Trophoblast cell (in vitro differentiated cells and primary cell): ENCODE measurements at regions not wholly inside any gene's neighbourhood (a gene's known extent, or its start where the extent isn't known, plus 50 kb on each side); places are given as distances from the start of the nearest gene placed in this dataset.
"Not testable (repeated sequence)": the region's sequence is repeated elsewhere in the genome, so short reads cannot be mapped to it uniquely, and the experiment has no call there.

ENCODE experiments used
- DNase-seq, 2 donors: peaks; one replicate each; pipeline ENCODE4 v3.0.0-alpha.2; 2016
- H2AFZ ChIP-seq: 2 replicates; pipeline ENCODE4 v1.6.1; 2013; ENCODE audit warnings: low read length, moderate library complexity, mild to moderate bottlenecking; ENCODE audit not compliant: insufficient read depth, poor library complexity
- H2AK5ac ChIP-seq: 2 replicates; pipeline ENCODE4 v1.6.1; 2013; ENCODE audit warnings: mild to moderate bottlenecking, low read length
- H2BK120ac ChIP-seq: 2 replicates; pipeline ENCODE4 v1.6.1; 2013; ENCODE audit warnings: low read length, mild to moderate bottlenecking, moderate library complexity; ENCODE audit not compliant: insufficient read depth, poor library complexity
- H2BK12ac ChIP-seq: 2 replicates; pipeline ENCODE4 v1.6.1; 2013; ENCODE audit warnings: mild to moderate bottlenecking, low read length, moderate library complexity
- H2BK5ac ChIP-seq: 2 replicates; pipeline ENCODE4 v1.6.1; 2013; ENCODE audit warnings: low read length, low read depth, moderate library complexity, mild to moderate bottlenecking; ENCODE audit not compliant: poor library complexity
- H3K14ac ChIP-seq: 2 replicates; pipeline ENCODE4 v1.6.1; 2013; ENCODE audit warnings: mild to moderate bottlenecking, low read length
- H3K18ac ChIP-seq: 2 replicates; pipeline ENCODE4 v1.6.1; 2013; ENCODE audit warnings: mild to moderate bottlenecking, low read length
- H3K23ac ChIP-seq: 2 replicates; pipeline ENCODE4 v1.6.1; 2013; ENCODE audit warnings: low read length
- H3K27ac ChIP-seq: 2 replicates; pipeline ENCODE4 v1.5.1; 2013; ENCODE audit warnings: low read depth, mild to moderate bottlenecking, inconsistent platforms, low read length, moderate library complexity
- H3K27me3 ChIP-seq: 2 replicates; pipeline ENCODE4 v1.6.1; 2013; ENCODE audit warnings: inconsistent platforms, mild to moderate bottlenecking, low read length, moderate library complexity; ENCODE audit not compliant: insufficient read depth
- H3K36me3 ChIP-seq, 2 experiments: 1 replicate in 1 of 2; 2 replicates in 1 of 2; pipeline ENCODE4 v1.6.1; 2013; ENCODE audit warnings: low read length in 2 of 2, mild to moderate bottlenecking in 2 of 2, moderate library complexity in 1 of 2; ENCODE audit not compliant: insufficient read depth in 2 of 2, control insufficient read depth in 1 of 2
- H3K4ac ChIP-seq: 2 replicates; pipeline ENCODE4 v1.6.1; 2013; ENCODE audit warnings: low read depth, mild to moderate bottlenecking, low read length, moderate library complexity
- H3K4me1 ChIP-seq, 2 experiments: 1 replicate in 1 of 2; 2 replicates in 1 of 2; pipeline ENCODE4 v1.6.1; 2013; ENCODE audit warnings: low read length in 2 of 2, mild to moderate bottlenecking in 2 of 2, moderate library complexity in 1 of 2; ENCODE audit not compliant: insufficient read depth in 2 of 2, control insufficient read depth in 1 of 2
- H3K4me2 ChIP-seq: 2 replicates; pipeline ENCODE4 v1.6.1; 2013; ENCODE audit warnings: inconsistent platforms, mild to moderate bottlenecking, low read length, moderate library complexity
- H3K4me3 ChIP-seq: 2 replicates; pipeline ENCODE4 v1.5.1; 2013; ENCODE audit warnings: mild to moderate bottlenecking, low read depth, low read length, inconsistent platforms
- H3K79me1 ChIP-seq: one replicate; pipeline ENCODE4 v1.6.1; 2013; ENCODE audit warnings: low read length
- H3K79me2 ChIP-seq: 2 replicates; pipeline ENCODE4 v1.6.1; 2013; ENCODE audit warnings: low read length, mild to moderate bottlenecking; ENCODE audit not compliant: control insufficient read depth, insufficient read depth, poor library complexity
- H3K9ac ChIP-seq: 2 replicates; pipeline ENCODE4 v1.6.1; 2013; ENCODE audit warnings: mild to moderate bottlenecking, low read length
- H3K9me3 ChIP-seq: 2 replicates; pipeline ENCODE4 v1.6.1; 2013; ENCODE audit warnings: low read depth, mild to moderate bottlenecking, control low read depth, inconsistent platforms, low read length; ENCODE audit not compliant: insufficient read depth
- H4K12ac ChIP-seq: 2 replicates; pipeline ENCODE4 v1.6.1; 2013; ENCODE audit warnings: low read depth, mild to moderate bottlenecking, low read length, moderate library complexity
- H4K8ac ChIP-seq: 2 replicates; pipeline ENCODE4 v1.6.1; 2013; ENCODE audit warnings: low read depth, mild to moderate bottlenecking, low read length, moderate library complexity
- H4K91ac ChIP-seq: one replicate; pipeline ENCODE4 v1.6.1; 2013; ENCODE audit warnings: low read depth, mild to moderate bottlenecking, low read length, moderate library complexity
- WGBS: extraction: QIAGEN DNeasy Blood & Tissue Kit; methylation state at CpG from one replicate; pipeline ENCODE4 v1.1.7; 2013; ENCODE audit warnings: missing lambda C conversion rate; ENCODE audit not compliant: insufficient read length, insufficient coverage; ENCODE audit errors: extremely low coverage; 5-methylcytosine and 5-hydroxymethylcytosine counted together

GRCh38 chrY:18936831-18937230, 163.3 kb upstream of the HSFY2 start:
- H3K9ac ChIP-seq: no peak overlapping the region
- no peak overlapping the region for H3K4me2 ChIP-seq
- H2BK120ac ChIP-seq: no peak overlapping the region
- no peak overlapping the region for H2AFZ ChIP-seq
- no peaks in the 10 kb centered on the region for H3K36me3 ChIP-seq
- no peak overlapping the region for H3K4ac ChIP-seq
- H3K23ac ChIP-seq: no peak overlapping the region
- no peak overlapping the region for H4K91ac ChIP-seq
- H3K4me1 ChIP-seq: no peaks in the 10 kb centered on the region
- no peaks in the 10 kb centered on the region for H3K79me2 ChIP-seq
- H2AK5ac ChIP-seq: no peak overlapping the region
- H2BK12ac ChIP-seq: no peak overlapping the region
- no peak overlapping the region for H3K18ac ChIP-seq
- H3K27me3 ChIP-seq: no peaks in the 10 kb centered on the region
- no peaks in the 10 kb centered on the region for H3K79me1 ChIP-seq
- H2BK5ac ChIP-seq: no peak overlapping the region
- H3K9me3 ChIP-seq: no peaks in the 10 kb centered on the region
- H3K4me3 ChIP-seq: no peak overlapping the region
- no peak overlapping the region for H3K27ac ChIP-seq
- no peak overlapping the region for H3K14ac ChIP-seq
- H4K8ac ChIP-seq: no peak overlapping the region
- no peak for DNase-seq
- H4K12ac ChIP-seq: no peak overlapping the region

DNA sequence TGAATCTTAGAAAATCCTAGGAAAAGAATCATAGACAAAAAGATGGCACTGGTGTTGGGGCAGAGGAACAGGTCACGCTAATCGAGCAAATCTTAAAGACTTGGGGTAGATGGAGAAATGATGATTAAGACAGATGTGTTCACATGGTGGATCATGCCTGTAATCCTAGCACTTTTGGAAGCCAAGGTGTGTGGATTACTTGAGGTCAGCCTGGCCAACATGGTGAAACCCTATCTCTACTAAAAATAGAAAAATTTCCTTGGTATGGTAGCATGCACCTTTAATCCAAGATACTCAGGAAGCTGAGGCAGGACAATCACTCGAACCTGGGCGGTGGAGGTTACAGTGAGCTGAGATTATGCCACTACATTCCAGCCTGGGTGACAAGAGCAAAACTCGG, 145.7 kb upstream of the HSFY2 start:
- Histone ChIP-seq H4K12ac (no peak overlapping the region), H3K27ac (no peak overlapping the region), H2AFZ (no peak overlapping the region), H3K79me2 (no peaks in the 10 kb centered on the region), H3K4me2 (no peak overlapping the region), H3K4ac (no peak overlapping the region), H2BK120ac (no peak overlapping the region), H3K9ac (no peak overlapping the region), H3K9me3 (no peaks in the 10 kb centered on the region), H2AK5ac (no peak overlapping the region), H3K79me1 (no peaks in the 10 kb centered on the region), H2BK12ac (no peak overlapping the region), H3K4me1 (no peaks in the 10 kb centered on the region), H3K4me3 (no peak overlapping the region), H4K91ac (no peak overlapping the region), H3K14ac (no peak overlapping the region), H3K23ac (no peak overlapping the region), H2BK5ac (no peak overlapping the region), H4K8ac (no peak overlapping the region), H3K36me3 (no peaks in the 10 kb centered on the region), H3K18ac (no peak overlapping the region), H3K27me3 (no peaks in the 10 kb centered on the region)
- no peak for DNase-seq
- no CpG with 5 or more reads among the region's 5 CpGs for WGBS

DNA sequence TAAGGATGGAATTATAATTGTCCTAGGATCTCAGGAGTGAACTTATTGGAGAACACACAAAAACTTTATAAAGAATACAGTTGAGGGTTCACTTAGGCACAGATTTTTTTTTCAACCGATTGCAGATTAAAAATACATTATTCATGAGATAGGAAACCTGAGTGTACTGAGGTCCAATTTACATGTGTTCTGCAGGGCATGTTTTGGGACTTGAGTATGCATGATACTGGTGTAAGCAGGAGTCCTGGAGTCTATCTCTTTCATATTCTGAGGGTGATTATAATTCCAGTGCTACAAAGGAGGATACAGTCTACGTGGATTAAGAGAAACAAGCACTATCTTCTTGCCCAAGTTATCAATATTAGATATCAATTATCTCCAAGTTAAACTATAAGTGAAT, 139.3 kb upstream of the HSFY2 start:
- H4K12ac ChIP-seq: no peak overlapping the region
- H2BK120ac ChIP-seq: no peak overlapping the region
- no peak overlapping the region for H4K8ac ChIP-seq
- no peak overlapping the region for H3K4me3 ChIP-seq
- no peak overlapping the region for H3K9ac ChIP-seq
- no peak overlapping the region for H2BK12ac ChIP-seq
- H3K4ac ChIP-seq: no peak overlapping the region
- no peak overlapping the region for H3K4me2 ChIP-seq
- H3K79me2 ChIP-seq: no peaks in the 10 kb centered on the region
- no peaks in the 10 kb centered on the region for H3K36me3 ChIP-seq
- H3K79me1 ChIP-seq: no peaks in the 10 kb centered on the region
- no peak overlapping the region for H3K27ac ChIP-seq
- no peak overlapping the region for H3K18ac ChIP-seq
- no peak for DNase-seq
- H2AFZ ChIP-seq: no peak overlapping the region
- no peaks in the 10 kb centered on the region for H3K27me3 ChIP-seq
- no peak overlapping the region for H2AK5ac ChIP-seq
- no peak overlapping the region for H3K14ac ChIP-seq
- no CpG with 5 or more reads among the region's 2 CpGs for WGBS
- H2BK5ac ChIP-seq: no peak overlapping the region
- H3K9me3 ChIP-seq: no peaks in the 10 kb centered on the region
- no peaks in the 10 kb centered on the region for H3K4me1 ChIP-seq
- no peak overlapping the region for H4K91ac ChIP-seq
- no peak overlapping the region for H3K23ac ChIP-seq

GRCh38 chrY:18909846-18910245, 136.3 kb upstream of the HSFY2 start:
- Histone ChIP-seq H3K4me2 (no peak overlapping the region), H3K18ac (no peak overlapping the region), H3K9me3 (no peaks in the 10 kb centered on the region), H4K91ac (no peak overlapping the region), H3K4me1 (no peaks in the 10 kb centered on the region), H3K79me1 (no peaks in the 10 kb centered on the region), H3K36me3 (no peaks in the 10 kb centered on the region), H3K27ac (no peak overlapping the region), H3K4ac (no peak overlapping the region), H3K23ac (no peak overlapping the region), H2BK120ac (no peak overlapping the region), H4K8ac (no peak overlapping the region), H3K14ac (no peak overlapping the region), H2BK5ac (no peak overlapping the region), H2AFZ (no peak overlapping the region), H3K79me2 (no peaks in the 10 kb centered on the region), H2BK12ac (no peak overlapping the region), H3K27me3 (no peaks in the 10 kb centered on the region), H3K9ac (no peak overlapping the region), H2AK5ac (no peak overlapping the region), H3K4me3 (no peak overlapping the region), H4K12ac (no peak overlapping the region)
- no peak for DNase-seq
- no CpG with 5 or more reads among the region's 1 CpG for WGBS

DNA sequence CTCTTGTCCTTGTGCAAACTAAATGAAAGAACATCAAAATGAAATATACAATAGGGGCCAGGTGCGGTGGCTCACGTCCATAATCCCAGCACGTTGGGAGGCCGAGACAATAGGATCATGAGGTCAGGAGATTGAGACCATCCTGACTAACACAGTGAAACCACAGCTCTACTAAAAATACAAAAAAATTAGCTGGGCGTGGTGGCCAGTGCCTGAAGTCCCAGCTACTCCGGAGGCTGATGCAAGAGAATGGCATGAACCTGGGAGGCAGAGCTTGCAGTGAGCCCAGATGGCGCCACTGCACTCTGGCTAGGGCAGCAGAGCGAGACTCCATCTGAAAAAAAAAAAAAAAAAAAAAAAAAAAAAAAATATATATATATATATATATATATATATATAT, 132.7 kb upstream of the HSFY2 start:
- not testable (repeated sequence) for H4K91ac ChIP-seq, H3K4ac ChIP-seq, H2AK5ac ChIP-seq, H2AFZ ChIP-seq, H3K14ac ChIP-seq, H3K4me1 ChIP-seq, H3K4me3 ChIP-seq, H3K79me1 ChIP-seq, H3K36me3 ChIP-seq, H3K27ac ChIP-seq, H3K9ac ChIP-seq, H3K79me2 ChIP-seq, H4K8ac ChIP-seq, H4K12ac ChIP-seq, H2BK5ac ChIP-seq, H3K18ac ChIP-seq, H3K4me2 ChIP-seq, H2BK120ac ChIP-seq, H3K9me3 ChIP-seq, H3K23ac ChIP-seq, H3K27me3 ChIP-seq, H2BK12ac ChIP-seq
- WGBS: no CpG with 5 or more reads among the region's 8 CpGs
- peak in 1 of 2 donors; percentile 1 for DNase-seq
